ENCODE measurements at regions not wholly inside any gene's neighbourhood (a gene's known extent, or its start where the extent isn't known, plus 50 kb on each side); places are given as distances from the start of the nearest gene placed in this dataset.
"Not testable (repeated sequence)": the region's sequence is repeated elsewhere in the genome, so short reads cannot be mapped to it uniquely, and the experiment has no call there.

- WGBS = 24% methylated on average over 32 of the region's 32 CpGs
- no peak for DNase-seq (ENCODE audit: low spot score)
- TF ChIP-seq CTCF (IDR thresholded peaks at IDR 0.05) (no peak), POLR2AphosphoS5 (IDR thresholded peaks at IDR 0.05) (no peak), POLR2A (IDR thresholded peaks at IDR 0.05) (no peak)
Measured at GRCh38 chr10:123274306-123275135, 120.3 kb downstream of the BUB3 start.

GRCh38 chr10:123275136-123275564 lies 120.9 kb downstream of the BUB3 start:
- Histone ChIP-seq H3K36me3 (no peaks in the 10 kb centered on the region), H3K9me3 (no peaks in the 10 kb centered on the region), H3K27ac (no peak overlapping the region), H3K4me3 (peak overlapping the region in 1 of 2 donors; percentile 10), H3K27me3 (replicated peaks; ENCODE audit: insufficient read depth) (no peaks in the 10 kb centered on the region), H3K4me1 (replicated peaks) (no peaks in the 10 kb centered on the region)
- intact Hi-C loops (cut with DNase I) = no loop called here
- DNase-seq (ENCODE audit: low spot score) = no peak
- TF ChIP-seq POLR2AphosphoS5 (IDR thresholded peaks at IDR 0.05) (no peak), POLR2A (IDR thresholded peaks at IDR 0.05) (no peak), CTCF (IDR thresholded peaks at IDR 0.05) (no peak)
- 6% methylated on average over 14 of the region's 14 CpGs for WGBS

More at GRCh38 chr10:123274306-123275135, 120.3 kb downstream of the BUB3 start:
- Histone ChIP-seq H3K4me1 (replicated peaks) (no peaks in the 10 kb centered on the region), H3K27ac (no peak overlapping the region), H3K4me3 (peak overlapping the region in 1 of 2 donors; percentile 10), H3K27me3 (replicated peaks; ENCODE audit: insufficient read depth) (no peaks in the 10 kb centered on the region), H3K36me3 (no peaks in the 10 kb centered on the region), H3K9me3 (no peaks in the 10 kb centered on the region)
- intact Hi-C loops (cut with DNase I) = no loop called here

GRCh38 chr10:123278445-123278844 lies 124.2 kb downstream of the BUB3 start:
- no peak for DNase-seq (ENCODE audit: low spot score)
- intact Hi-C loops (cut with DNase I) = no loop called here
- WGBS = 97% methylated on average over 2 of the region's 2 CpGs
- no peak overlapping the region for H3K4me3 ChIP-seq
- H3K9me3 ChIP-seq = no peaks in the 10 kb centered on the region
- no peak for TF ChIP-seq CTCF (IDR thresholded peaks at IDR 0.05)
- no peak for TF ChIP-seq POLR2AphosphoS5 (IDR thresholded peaks at IDR 0.05)
- TF ChIP-seq POLR2A (IDR thresholded peaks at IDR 0.05) = no peak
- no peaks in the 10 kb centered on the region for H3K36me3 ChIP-seq
- no peaks in the 10 kb centered on the region for H3K4me1 ChIP-seq (replicated peaks)
- no peaks in the 10 kb centered on the region for H3K27me3 ChIP-seq (replicated peaks; ENCODE audit: insufficient read depth)
- H3K27ac ChIP-seq = no peak overlapping the region

GRCh38 chr10:123283371-123283770 lies 129.2 kb downstream of the BUB3 start:
- intact Hi-C loops (cut with DNase I); H3K4me3 ChIP-seq: not testable (repeated sequence)
- 96% methylated on average over 23 of the region's 35 CpGs for WGBS

GRCh38 chr10:123284022-123284421 lies 129.8 kb downstream of the BUB3 start:
- no peaks in the 10 kb centered on the region for H3K27me3 ChIP-seq (replicated peaks; ENCODE audit: insufficient read depth)
- intact Hi-C loops (cut with DNase I) = no loop called here
- no peak for DNase-seq (ENCODE audit: low spot score)

More at GRCh38 chr10:123283371-123283770, 129.2 kb downstream of the BUB3 start:
- not testable (repeated sequence) for DNase-seq (ENCODE audit: low spot score); H3K27ac ChIP-seq; H3K27me3 ChIP-seq (replicated peaks; ENCODE audit: insufficient read depth); H3K36me3 ChIP-seq; H3K4me1 ChIP-seq (replicated peaks); H3K9me3 ChIP-seq

More at GRCh38 chr10:123284022-123284421, 129.8 kb downstream of the BUB3 start:
- no peaks in the 10 kb centered on the region for H3K36me3 ChIP-seq
- TF ChIP-seq POLR2A (IDR thresholded peaks at IDR 0.05) (no peak), POLR2AphosphoS5 (IDR thresholded peaks at IDR 0.05) (no peak), CTCF (IDR thresholded peaks at IDR 0.05) (peak in 1 of 4 experiments; percentile 8)
- H3K9me3 ChIP-seq = no peaks in the 10 kb centered on the region
- H3K27ac ChIP-seq = no peak overlapping the region
- no peak overlapping the region for H3K4me3 ChIP-seq
- H3K4me1 ChIP-seq (replicated peaks) = no peaks in the 10 kb centered on the region
